SK-N-SH (cell line): ENCODE measurements at regions not wholly inside any gene's neighbourhood (a gene's known extent, or its start where the extent isn't known, plus 50 kb on each side); places are given as distances from the start of the nearest gene placed in this dataset.

Experiments
- CTCF ChIA-PET: fragments of 300-600, 350-600 bp; formaldehyde crosslinking; extraction: SDS; loops from one replicate; lab custom pipeline; 2021; lab: Yijun Ruan, JAX
- POLR2A ChIA-PET: fragments of 350-600 bp; sonication (Branson Sonifier 250); formaldehyde crosslinking; extraction: SDS; loops from one replicate; lab custom pipeline; 2020; ENCODE audit warnings: antibody characterized with exemption, inconsistent platforms; lab: Yijun Ruan, JAX
- DNase-seq: peaks from one replicate; pipeline ENCODE4 v3.0.0; 2012
- H2AFZ ChIP-seq: fragments of 200-600 bp; sonication (generic); 2 replicates; pipeline ENCODE4 v1.8.1; 2016; ENCODE audit warnings: antibody characterized with exemption, mild to moderate bottlenecking, low read depth
- H3F3A ChIP-seq: fragments of 200-600 bp; sonication (generic); replicated peaks from 2 replicates; pipeline ENCODE3; 2016; ENCODE audit warnings: antibody characterized with exemption, mild to moderate bottlenecking; ENCODE audit not compliant: insufficient read depth
- H3K27ac ChIP-seq, 2 experiments: fragments of 200-500 bp in 1 of 2; fragments of 200-600 bp in 1 of 2; sonication (Bioruptor generic) in 1 of 2; sonication (generic), shearing (Covaris generic) in 1 of 2; 2 replicates each; pipeline versions ENCODE4 v1.5.1 to v1.6.1; 2014 to 2016; ENCODE audit warnings: low read depth in 2 of 2, inconsistent platforms in 1 of 2, low read length in 1 of 2, mild to moderate bottlenecking in 1 of 2, mixed read lengths in 1 of 2
- H3K27me3 ChIP-seq: fragments of 200-600 bp; sonication (generic), shearing (Covaris generic); 2 replicates; pipeline ENCODE4 v1.6.1; 2016; ENCODE audit warnings: mixed run types; ENCODE audit not compliant: insufficient read depth
- H3K36me3 ChIP-seq, 2 experiments: fragments of 200-500 bp in 1 of 2; fragments of 200-600 bp in 1 of 2; sonication (Bioruptor generic) in 1 of 2; sonication (generic) in 1 of 2; replicated peaks in 1 of 2; 2 replicates each; pipeline versions ENCODE3 to v1.5.1; 2014 to 2016; ENCODE audit warnings: low read length in 1 of 2, mild to moderate bottlenecking in 1 of 2; ENCODE audit not compliant: insufficient read depth in 2 of 2, control insufficient read depth in 1 of 2
- H3K4me1 ChIP-seq, 2 experiments: fragments of 200-500 bp in 1 of 2; fragments of 200-600 bp in 1 of 2; sonication (Bioruptor generic) in 1 of 2; sonication (generic), shearing (Covaris generic) in 1 of 2; 2 replicates each; pipeline versions ENCODE4 v1.5.1 to v1.6.1; 2014 to 2016; ENCODE audit warnings: low read depth in 1 of 2, low read length in 1 of 2, mixed run types in 1 of 2; ENCODE audit not compliant: insufficient read depth in 2 of 2, control insufficient read depth in 1 of 2
- H3K4me2 ChIP-seq: fragments of 200-600 bp; sonication (generic), shearing (Covaris generic); 2 replicates; pipeline ENCODE4 v1.6.1; 2017; ENCODE audit warnings: mixed run types
- H3K4me3 ChIP-seq, 2 experiments: fragments of 200-500 bp in 1 of 2; fragments of 200-600 bp in 1 of 2; sonication (Bioruptor generic) in 1 of 2; sonication (generic), shearing (Covaris generic) in 1 of 2; 2 replicates each; pipeline versions ENCODE4 v1.5.1 to v1.8.1; 2014 to 2016; ENCODE audit warnings: low read depth in 2 of 2, inconsistent platforms in 1 of 2, low read length in 1 of 2, mild to moderate bottlenecking in 1 of 2, mixed read lengths in 1 of 2, moderate library complexity in 1 of 2
- H3K79me2 ChIP-seq: fragments of 200-600 bp; sonication (generic); 2 replicates; pipeline ENCODE4 v1.8.1; 2017; ENCODE audit warnings: mild to moderate bottlenecking; ENCODE audit not compliant: insufficient read depth
- H3K9ac ChIP-seq: fragments of 200-600 bp; sonication (generic); 2 replicates; pipeline ENCODE4 v1.6.1; 2017; ENCODE audit warnings: mixed run types
- H3K9me2 ChIP-seq: fragments of 200-600 bp; sonication (generic); 2 replicates; pipeline ENCODE4 v1.6.1; 2017; ENCODE audit warnings: mixed run types
- H3K9me3 ChIP-seq: fragments of 200-600 bp; sonication (generic); 2 replicates; pipeline ENCODE4 v1.6.1; 2017; ENCODE audit warnings: mixed run types, mild to moderate bottlenecking, moderate library complexity
- H4K20me1 ChIP-seq: fragments of 200-600 bp; sonication (generic); 2 replicates; pipeline ENCODE4 v1.6.1; 2017; ENCODE audit warnings: mild to moderate bottlenecking, mixed run types; ENCODE audit not compliant: insufficient read depth
- CTCF ChIP-seq: fragments of 200-600 bp; sonication (generic); IDR thresholded peaks from 2 replicates; pipeline ENCODE4 v1.6.1; 2017; ENCODE audit warnings: antibody characterized with exemption, mild to moderate bottlenecking, moderate library complexity
- ELF1 ChIP-seq: IDR thresholded peaks from 2 replicates; pipeline ENCODE4 v1.4.0; 2012
- EP300 ChIP-seq, 2 experiments: IDR thresholded peaks; 2 replicates each; pipeline versions ENCODE4 v1.4.0 to v1.6.1; 2012; ENCODE audit warnings: borderline replicate concordance in 1 of 2, low read depth in 1 of 2, low read length in 1 of 2
- FOSL2 ChIP-seq: IDR thresholded peaks from 2 replicates; pipeline ENCODE4 v1.4.0; 2012; ENCODE audit warnings: low read depth, mild to moderate bottlenecking, moderate library complexity, borderline replicate concordance
- FOXJ3 ChIP-seq: sonication (generic); formaldehyde crosslinking; IDR thresholded peaks from 2 replicates; pipeline ENCODE4 v1.5.1; 2020; ENCODE audit warnings: mild to moderate bottlenecking, missing genetic modification reagents
- GATA2 ChIP-seq: sonication (generic); formaldehyde crosslinking; IDR thresholded peaks from 2 replicates; pipeline ENCODE4 v1.5.0; 2020; ENCODE audit warnings: mild to moderate bottlenecking, missing genetic modification reagents
- IRF3 ChIP-seq: fragments of 150-350 bp; IDR thresholded peaks from 2 replicates; pipeline ENCODE4 v1.6.1; 2016; ENCODE audit warnings: mild to moderate bottlenecking, low read depth, low read length
- MAX ChIP-seq: IDR thresholded peaks from 2 replicates; pipeline ENCODE4 v1.4.0; 2012; ENCODE audit warnings: low read depth
- MEF2A ChIP-seq: IDR thresholded peaks from 2 replicates; pipeline ENCODE4 v1.4.0; 2012; ENCODE audit warnings: low read depth, borderline replicate concordance
- MXI1 ChIP-seq: IDR thresholded peaks from 2 replicates; pipeline ENCODE4 v1.6.1; 2012; ENCODE audit warnings: mild to moderate bottlenecking, low read depth, low read length, improper control_type of control experiment
- NRF1 ChIP-seq: IDR thresholded peaks from 2 replicates; pipeline ENCODE4 v1.6.1; 2012; ENCODE audit warnings: low read depth, mild to moderate bottlenecking, low read length
- PBX3 ChIP-seq: IDR thresholded peaks from 2 replicates; pipeline ENCODE4; 2012
- REST ChIP-seq: IDR thresholded peaks from 2 replicates; pipeline ENCODE4 v1.6.1; 2012; ENCODE audit warnings: mild to moderate bottlenecking, low read depth, low read length, moderate library complexity
- RFX5 ChIP-seq: IDR thresholded peaks from 2 replicates; pipeline ENCODE4 v1.6.1; 2012; ENCODE audit warnings: mild to moderate bottlenecking, improper control_type of control experiment, low read length
- SIN3A ChIP-seq: IDR thresholded peaks from 2 replicates; pipeline ENCODE4 v1.6.1; 2012; ENCODE audit warnings: low read depth, mild to moderate bottlenecking, low read length, moderate library complexity, borderline replicate concordance
- SMC3 ChIP-seq: IDR thresholded peaks from 2 replicates; pipeline ENCODE4 v1.6.1; 2012; ENCODE audit warnings: low read depth, low read length, improper control_type of control experiment
- USF1 ChIP-seq: IDR thresholded peaks from 2 replicates; pipeline ENCODE4 v1.4.0; 2012; ENCODE audit warnings: low read depth, borderline replicate concordance
- USF2 ChIP-seq: fragments of 150-350 bp; IDR thresholded peaks from 2 replicates; pipeline ENCODE4 v1.6.1; 2017; ENCODE audit warnings: antibody characterized with exemption, low read length, low read depth, borderline replicate concordance
- YY1 ChIP-seq: IDR thresholded peaks from 2 replicates; pipeline ENCODE4 v1.4.0; 2012; ENCODE audit warnings: low read depth, mild to moderate bottlenecking
- ZBTB33 ChIP-seq: IDR thresholded peaks from 2 replicates; pipeline ENCODE4 v1.4.0; 2012; ENCODE audit warnings: low read depth, borderline replicate concordance
- WGBS: methylation state at CpG from one replicate; pipeline ENCODE4 v1.1.6; 2017; ENCODE audit warnings: low lambda C conversion rate; 5-methylcytosine and 5-hydroxymethylcytosine counted together

- Histone ChIP-seq H3K4me2 (no peak overlapping the region), H3K9ac (no peak overlapping the region), H3K36me3 (no peaks in the 10 kb centered on the region), H3F3A (no peaks in the 10 kb centered on the region)
- CTCF ChIA-PET, result interaction anchor here (0.6 kb wide), 1 partner anchor 19 kb away, joined by 3 read pairs; no protein-coding TSS in a partner anchor
- TF ChIP-seq IRF3, result no peak
- TF ChIP-seq MAX, result no peak
- no peak for TF ChIP-seq MEF2A
- TF ChIP-seq USF1, result no peak
- TF ChIP-seq ZBTB33, result no peak
- no peak for TF ChIP-seq GATA2
- TF ChIP-seq USF2, result no peak
- no peak for TF ChIP-seq EP300 (IDR thresholded peaks at IDR 0.05; ENCODE audit: borderline replicate concordance in 1 of 2, low read depth in 1 of 2, low read length in 1 of 2)
- no peak for TF ChIP-seq PBX3
- TF ChIP-seq FOXJ3, result no peak
- TF ChIP-seq CTCF, result no peak
- no peak for TF ChIP-seq RFX5
- no peak for TF ChIP-seq FOSL2
- no peak for TF ChIP-seq SMC3
- no peak for TF ChIP-seq NRF1
- no peak for TF ChIP-seq ELF1
- TF ChIP-seq REST, result no peak
- no peak for TF ChIP-seq MXI1
- TF ChIP-seq YY1, result no peak
- no peak for TF ChIP-seq SIN3A
- TF ChIP-seq, all 33 proteins: peak for 0
- Histone ChIP-seq H3K4me1 (no peaks in the 10 kb centered on the region; a peak in 1 of 4 replicates), H3K27me3 (no peaks in the 10 kb centered on the region), H3K9me2 (no peaks in the 10 kb centered on the region), H3K9me3 (no peaks in the 10 kb centered on the region), H4K20me1 (no peaks in the 10 kb centered on the region), H3K27ac (no peak overlapping the region), H2AFZ (no peak overlapping the region), H3K79me2 (no peaks in the 10 kb centered on the region), H3K4me3 (no peak overlapping the region)
- 52% methylated on average over 4 of the region's 4 CpGs for WGBS
- POLR2A ChIA-PET, result no interaction called here
- no peak for DNase-seq
Observed at GRCh38 chr9:8254541-8254940, 455.0 kb upstream of the DMAC1 start.
